OCI-LY1 (cell line): ENCODE measurements at regions not wholly inside any gene's neighbourhood (a gene's known extent, or its start where the extent isn't known, plus 50 kb on each side); places are given as distances from the start of the nearest gene placed in this dataset.

ENCODE experiments used
- EZH2 ChIP-seq: fragments of 200-600 bp; sonication (generic), shearing (Covaris generic); IDR thresholded peaks from 2 replicates; pipeline ENCODE4 v1.8.0; 2017; ENCODE audit warnings: borderline replicate concordance, mixed run types, mild to moderate bottlenecking, antibody characterized with exemption, low read length, moderate library complexity, mixed read lengths
- TF ChIP-seq, protein P1 (sequence below): fragments of 200-600 bp; sonication (generic), shearing (Covaris generic); IDR thresholded peaks from 2 replicates; pipeline ENCODE4 v1.5.1; 2017; ENCODE audit warnings: mild to moderate bottlenecking, antibody characterized with exemption, low read length, moderate library complexity, mixed read lengths

GRCh38 chr3:76897076-76897475, 142.8 kb upstream of the ROBO2 start:
- TF ChIP-seq, protein P1, sequence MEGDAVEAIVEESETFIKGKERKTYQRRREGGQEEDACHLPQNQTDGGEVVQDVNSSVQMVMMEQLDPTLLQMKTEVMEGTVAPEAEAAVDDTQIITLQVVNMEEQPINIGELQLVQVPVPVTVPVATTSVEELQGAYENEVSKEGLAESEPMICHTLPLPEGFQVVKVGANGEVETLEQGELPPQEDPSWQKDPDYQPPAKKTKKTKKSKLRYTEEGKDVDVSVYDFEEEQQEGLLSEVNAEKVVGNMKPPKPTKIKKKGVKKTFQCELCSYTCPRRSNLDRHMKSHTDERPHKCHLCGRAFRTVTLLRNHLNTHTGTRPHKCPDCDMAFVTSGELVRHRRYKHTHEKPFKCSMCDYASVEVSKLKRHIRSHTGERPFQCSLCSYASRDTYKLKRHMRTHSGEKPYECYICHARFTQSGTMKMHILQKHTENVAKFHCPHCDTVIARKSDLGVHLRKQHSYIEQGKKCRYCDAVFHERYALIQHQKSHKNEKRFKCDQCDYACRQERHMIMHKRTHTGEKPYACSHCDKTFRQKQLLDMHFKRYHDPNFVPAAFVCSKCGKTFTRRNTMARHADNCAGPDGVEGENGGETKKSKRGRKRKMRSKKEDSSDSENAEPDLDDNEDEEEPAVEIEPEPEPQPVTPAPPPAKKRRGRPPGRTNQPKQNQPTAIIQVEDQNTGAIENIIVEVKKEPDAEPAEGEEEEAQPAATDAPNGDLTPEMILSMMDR, result no peak
- TF ChIP-seq EZH2, result no peak
